HCT116 (cell line): ENCODE measurements at regions not wholly inside any gene's neighbourhood (a gene's known extent, or its start where the extent isn't known, plus 50 kb on each side); places are given as distances from the start of the nearest gene placed in this dataset.

Experiments used
- ATAC-seq: fragments of 200-7000 bp; cut with Tn5 transposase; 2 replicates; pipeline ENCODE4 v1.9.1; 2020; ENCODE audit warnings: mild to moderate bottlenecking, moderate library complexity
- BruUV-seq: library from RNA; stranded (reverse); fragments of 400-500 nt; replicated peaks from 2 replicates; lab custom pipeline; 2021; lab: Mats Ljungman, UMichigan
- CTCF ChIA-PET: fragments of 300-600 bp; sonication (Branson Sonifier 250); formaldehyde crosslinking; loops from one replicate; lab custom pipeline; 2021; ENCODE audit warnings: antibody characterized with exemption; lab: Charles Lee
- POLR2A ChIA-PET: fragments of 300-600, 350-600 bp; sonication (Branson Sonifier 250); formaldehyde crosslinking; loops from one replicate; lab custom pipeline; 2021; ENCODE audit warnings: antibody characterized with exemption; lab: Charles Lee
- RAD21 ChIA-PET, 2 experiments: fragments of 300-600 bp; sonication (Branson Sonifier 250); formaldehyde crosslinking; loops; one replicate each; lab custom pipeline; 2023; ENCODE audit warnings: low total read pairs in 2 of 2; ENCODE audit not compliant: uncharacterized antibody in 2 of 2, unreplicated experiment in 2 of 2, low non-redundant PET in 1 of 2; lab: Charles Lee
- DNase-seq: peaks from one replicate; pipeline ENCODE4 v3.0.0-alpha.2; 2010; ENCODE audit warnings: low read depth, low spot score
- H2AFZ ChIP-seq: fragments of 200-600 bp; shearing (Covaris generic), sonication (generic); 2 replicates; pipeline ENCODE4 v1.6.1; 2017; ENCODE audit warnings: low read depth, mixed run types, mixed read lengths, antibody characterized with exemption, low read length; ENCODE audit not compliant: poor library complexity, severe bottlenecking
- H3K27ac ChIP-seq: 2 replicates; pipeline ENCODE4 v1.5.1; 2012; ENCODE audit warnings: low read depth, low read length
- H3K27me3 ChIP-seq: fragments of 200-600 bp; sonication (generic); 2 replicates; pipeline ENCODE4 v1.6.1; 2016; ENCODE audit warnings: mixed run types, low read length, mixed read lengths; ENCODE audit not compliant: insufficient read depth
- H3K36me3 ChIP-seq, 2 experiments: fragments of 200-500 bp in 1 of 2; fragments of 200-600 bp in 1 of 2; sonication (Bioruptor generic) in 1 of 2; sonication (generic) in 1 of 2; 2 replicates each; pipeline versions ENCODE4 v1.5.1 to v1.6.1; 2014 to 2016; ENCODE audit warnings: low read length in 2 of 2, inconsistent platforms in 1 of 2, mixed read lengths in 1 of 2, mixed run types in 1 of 2; ENCODE audit not compliant: insufficient read depth in 2 of 2, control insufficient read depth in 1 of 2
- H3K4me1 ChIP-seq, 2 experiments: fragments of 200-600 bp in 1 of 2; sonication (generic) in 1 of 2; 2 replicates each; pipeline versions ENCODE4 v1.5.1 to v1.6.1; 2012 to 2017; ENCODE audit warnings: low read length in 2 of 2, inconsistent platforms in 1 of 2, mild to moderate bottlenecking in 1 of 2, mixed read lengths in 1 of 2, mixed run types in 1 of 2, moderate library complexity in 1 of 2; ENCODE audit not compliant: insufficient read depth in 2 of 2, control insufficient read depth in 1 of 2
- H3K4me2 ChIP-seq: fragments of 200-600 bp; sonication (generic); 2 replicates; pipeline ENCODE4 v1.6.1; 2017; ENCODE audit warnings: mixed run types, low read length, mixed read lengths
- H3K4me3 ChIP-seq, 2 experiments: fragments of 200-600 bp in 1 of 2; sonication (generic) in 1 of 2; replicated peaks in 1 of 2; 2 replicates each; pipeline ENCODE4 v1.5.1; 2011 to 2016; ENCODE audit warnings: low read length in 2 of 2, control low read depth in 1 of 2, low read depth in 1 of 2, mild to moderate bottlenecking in 1 of 2, mixed read lengths in 1 of 2, mixed run types in 1 of 2
- H3K79me2 ChIP-seq: fragments of 200-600 bp; sonication (generic); 2 replicates; pipeline ENCODE4 v1.6.1; 2017; ENCODE audit warnings: mild to moderate bottlenecking, mixed run types, low read length, moderate library complexity, mixed read lengths; ENCODE audit not compliant: insufficient read depth
- H3K9ac ChIP-seq: fragments of 200-600 bp; sonication (generic); 2 replicates; pipeline ENCODE4 v1.6.1; 2016; ENCODE audit warnings: low read length, mixed read lengths
- H3K9me2 ChIP-seq: fragments of 200-600 bp; sonication (generic), shearing (Covaris generic); 2 replicates; pipeline ENCODE4 v1.6.1; 2017; ENCODE audit warnings: mixed run types, mild to moderate bottlenecking, moderate library complexity; ENCODE audit not compliant: insufficient read depth
- H3K9me3 ChIP-seq, 2 experiments: fragments of 200-500 bp in 1 of 2; fragments of 200-600 bp in 1 of 2; sonication (Bioruptor generic) in 1 of 2; sonication (generic) in 1 of 2; 2 replicates each; pipeline ENCODE4 v1.6.1; 2014 to 2017; ENCODE audit warnings: low read length in 2 of 2, mixed read lengths in 2 of 2, inconsistent platforms in 1 of 2, low read depth in 1 of 2, mild to moderate bottlenecking in 1 of 2, mixed run types in 1 of 2, moderate library complexity in 1 of 2; ENCODE audit not compliant: control insufficient read depth in 1 of 2, insufficient read depth in 1 of 2
- H4K20me1 ChIP-seq: fragments of 200-600 bp; sonication (generic), shearing (Covaris generic); 2 replicates; pipeline ENCODE4 v1.6.1; 2017; ENCODE audit warnings: mixed run types, mild to moderate bottlenecking, moderate library complexity; ENCODE audit not compliant: insufficient read depth
- CBX3 ChIP-seq: IDR thresholded peaks from 2 replicates; pipeline ENCODE4 v1.6.1; 2012; ENCODE audit warnings: low read depth
- CEBPB ChIP-seq: IDR thresholded peaks from 2 replicates; pipeline ENCODE4 v1.6.1; 2012; ENCODE audit warnings: low read depth
- EGR1 ChIP-seq: IDR thresholded peaks from 2 replicates; pipeline ENCODE4 v1.6.1; 2012; ENCODE audit warnings: low read depth
- ELF1 ChIP-seq: IDR thresholded peaks from 2 replicates; pipeline ENCODE4 v1.6.1; 2012; ENCODE audit warnings: low read depth, borderline replicate concordance
- EZH2 ChIP-seq: fragments of 200-600 bp; sonication (generic); IDR thresholded peaks from 2 replicates; pipeline ENCODE4 v1.6.1; 2017; ENCODE audit warnings: antibody characterized with exemption, mixed run types
- EZH2phosphoT487 ChIP-seq: fragments of 200-600 bp; IDR thresholded peaks from 2 replicates; pipeline ENCODE4 v1.6.1; 2018; ENCODE audit warnings: antibody characterized with exemption, borderline replicate concordance
- FOSL1 ChIP-seq: IDR thresholded peaks from 2 replicates; pipeline ENCODE4 v1.6.1; 2012; ENCODE audit warnings: low read depth
- JUND ChIP-seq: IDR thresholded peaks from 2 replicates; pipeline ENCODE4 v1.6.1; 2012
- POLR2A ChIP-seq: IDR thresholded peaks from 2 replicates; pipeline ENCODE4 v1.7.0; 2011; ENCODE audit warnings: borderline replicate concordance; ENCODE audit not compliant: insufficient read depth, insufficient read length; ENCODE audit errors: extremely low read depth
- POLR2AphosphoS5 ChIP-seq: IDR thresholded peaks from 2 replicates; pipeline ENCODE4 v1.6.1; 2011; ENCODE audit warnings: mild to moderate bottlenecking, low read depth, low read length, moderate library complexity
- RAD21 ChIP-seq: IDR thresholded peaks from 2 replicates; pipeline ENCODE4 v1.6.1; 2012; ENCODE audit warnings: low read depth, mild to moderate bottlenecking
- SIN3A ChIP-seq: IDR thresholded peaks from 2 replicates; pipeline ENCODE4 v1.6.1; 2012; ENCODE audit warnings: low read depth
- SP1 ChIP-seq: IDR thresholded peaks from 2 replicates; pipeline ENCODE4 v1.6.1; 2012; ENCODE audit warnings: low read depth
- SRF ChIP-seq: IDR thresholded peaks from 2 replicates; pipeline ENCODE4 v1.6.1; 2012; ENCODE audit warnings: low read depth
- TCF7L2 ChIP-seq: IDR thresholded peaks from 2 replicates; pipeline ENCODE4 v1.7.0; 2011; ENCODE audit warnings: borderline replicate concordance, inconsistent platforms; ENCODE audit not compliant: insufficient read depth, insufficient read length; ENCODE audit errors: extremely low read depth
- YY1 ChIP-seq: IDR thresholded peaks from 2 replicates; pipeline ENCODE4 v1.6.1; 2011; ENCODE audit warnings: low read length, low read depth, moderate library complexity, mild to moderate bottlenecking; ENCODE audit not compliant: insufficient replicate concordance; ENCODE audit errors: extremely low read depth
- ZFX ChIP-seq: fragments of 450-650 bp; IDR thresholded peaks from 2 replicates; pipeline ENCODE4 v1.6.1; 2017
- ZNF274 ChIP-seq: fragments of 200-500 bp; sonication (Bioruptor generic); IDR thresholded peaks from 2 replicates; pipeline ENCODE4 v1.6.1; 2014; ENCODE audit warnings: mild to moderate bottlenecking, low read depth, low read length, inconsistent platforms
- intact Hi-C: fragments of 100-400 bp; cut with micrococcal nuclease; formaldehyde crosslinking; loops from 2 replicates; pipeline ENCODE4 v1.10.0; 2022
- TF ChIP-seq, protein P1 (sequence below), 3 experiments: fragments of 200-600 bp in 1 of 3; sonication (generic) in 1 of 3; IDR thresholded peaks in 2 of 3; conservative IDR thresholded peaks in 1 of 3; 2 replicates each; pipeline ENCODE4 v1.5.1; 2012 to 2017; ENCODE audit warnings: low read depth in 2 of 3, low read length in 2 of 3, antibody characterized with exemption in 1 of 3, borderline replicate concordance in 1 of 3, control low read depth in 1 of 3, mild to moderate bottlenecking in 1 of 3, mixed read lengths in 1 of 3, mixed run types in 1 of 3, moderate library complexity in 1 of 3; ENCODE audit not compliant: insufficient read depth in 1 of 3
- TF ChIP-seq, protein P2 (sequence below): IDR thresholded peaks from 2 replicates; pipeline ENCODE4 v1.6.1; 2012
- TF ChIP-seq, protein P3 (sequence below): IDR thresholded peaks from 2 replicates; pipeline ENCODE4 v1.6.1; 2012
- TF ChIP-seq, protein P4 (sequence below): IDR thresholded peaks from 2 replicates; pipeline ENCODE4 v1.6.1; 2011; ENCODE audit warnings: mild to moderate bottlenecking, low read length, moderate library complexity; ENCODE audit not compliant: insufficient replicate concordance; ENCODE audit errors: extremely low read depth

DNA sequence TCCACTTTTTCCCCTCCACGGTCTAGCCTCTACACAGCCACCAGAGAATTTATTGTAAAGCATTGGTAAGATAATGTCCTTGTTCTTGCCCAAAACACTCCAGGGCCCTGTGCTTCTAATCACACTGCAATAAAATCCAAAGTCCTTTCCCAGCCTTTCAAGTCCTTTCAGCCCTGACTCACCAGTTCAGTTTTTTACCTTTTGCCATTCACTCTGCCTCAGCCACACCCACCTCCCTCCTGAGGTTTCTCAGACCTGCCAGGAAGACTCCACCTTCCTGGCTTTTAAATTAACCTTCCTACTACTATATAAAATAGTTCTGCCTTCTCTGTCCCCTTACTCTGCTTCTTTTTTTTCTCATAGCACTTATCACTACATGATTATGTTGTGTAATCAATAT is 91.0 kb upstream of the ARHGAP32 start:
- peak overlapping the region; percentile 95 for H2AFZ ChIP-seq
- H3K36me3 ChIP-seq, result no peaks in the 10 kb centered on the region
- no peak overlapping the region for H3K9ac ChIP-seq
- H4K20me1 ChIP-seq, result no peaks in the 10 kb centered on the region
- no peaks in the 10 kb centered on the region for H3K9me3 ChIP-seq
- peaks cover 17 to 45% of the 10 kb centered on the region in 2 experiments for H3K4me1 ChIP-seq
- ChIA-PET RAD21 (interaction anchor here in 1 of 2 experiments (0.5 kb wide), 1 partner anchor 732 kb away, joined by 3 read pairs; no protein-coding TSS in a partner anchor), CTCF (no interaction called here), POLR2A (no interaction called here)
- peak overlapping the region in 1 of 2 experiments; percentile 12; a peak in 1 of 4 replicates for H3K4me3 ChIP-seq
- H3K27ac ChIP-seq, result no peak overlapping the region
- H3K9me2 ChIP-seq, result no peaks in the 10 kb centered on the region
- ATAC-seq (peak; percentile 35), DNase-seq (peak; percentile 55)
- H3K79me2 ChIP-seq, result peaks cover 4% of the 10 kb centered on the region
- H3K27me3 ChIP-seq, result no peaks in the 10 kb centered on the region
- intact Hi-C loops, result no loop called here
- H3K4me2 ChIP-seq, result peak overlapping the region; percentile 53
- no TSS peak for BruUV-seq
- TF ChIP-seq CEBPB (0 out of 2 replicates have a peak, but pooled peaks have one; percentile 22), CBX3 (no peak), POLR2A (no peak), YY1 (no peak), SIN3A (no peak), JUND (no peak; the same call in 1 of the 2 replicates), EZH2 (no peak), ELF1 (no peak), EZH2phosphoT487 (no peak), FOSL1 (peak; percentile 52; the same call in 1 of the 2 replicates), ZFX (no peak), POLR2AphosphoS5 (no peak), TCF7L2 (peak; percentile 29), ZNF274 (no peak), SP1 (peak; percentile 37; the same call in 1 of the 2 replicates), EGR1 (no peak), SRF (no peak), RAD21 (0 out of 2 replicates have a peak, but pooled peaks have one; percentile 15)
- TF ChIP-seq, protein P1, sequence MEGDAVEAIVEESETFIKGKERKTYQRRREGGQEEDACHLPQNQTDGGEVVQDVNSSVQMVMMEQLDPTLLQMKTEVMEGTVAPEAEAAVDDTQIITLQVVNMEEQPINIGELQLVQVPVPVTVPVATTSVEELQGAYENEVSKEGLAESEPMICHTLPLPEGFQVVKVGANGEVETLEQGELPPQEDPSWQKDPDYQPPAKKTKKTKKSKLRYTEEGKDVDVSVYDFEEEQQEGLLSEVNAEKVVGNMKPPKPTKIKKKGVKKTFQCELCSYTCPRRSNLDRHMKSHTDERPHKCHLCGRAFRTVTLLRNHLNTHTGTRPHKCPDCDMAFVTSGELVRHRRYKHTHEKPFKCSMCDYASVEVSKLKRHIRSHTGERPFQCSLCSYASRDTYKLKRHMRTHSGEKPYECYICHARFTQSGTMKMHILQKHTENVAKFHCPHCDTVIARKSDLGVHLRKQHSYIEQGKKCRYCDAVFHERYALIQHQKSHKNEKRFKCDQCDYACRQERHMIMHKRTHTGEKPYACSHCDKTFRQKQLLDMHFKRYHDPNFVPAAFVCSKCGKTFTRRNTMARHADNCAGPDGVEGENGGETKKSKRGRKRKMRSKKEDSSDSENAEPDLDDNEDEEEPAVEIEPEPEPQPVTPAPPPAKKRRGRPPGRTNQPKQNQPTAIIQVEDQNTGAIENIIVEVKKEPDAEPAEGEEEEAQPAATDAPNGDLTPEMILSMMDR (IDR thresholded peaks at IDR 0.05 in 2 of 3, conservative IDR thresholded peaks at IDR 0.05 in 1 of 3; ENCODE audit: borderline replicate concordance in 1 of 3, insufficient read depth in 1 of 3, low read depth in 2 of 3, low read length in 2 of 3), result no peak
- TF ChIP-seq, protein P2, sequence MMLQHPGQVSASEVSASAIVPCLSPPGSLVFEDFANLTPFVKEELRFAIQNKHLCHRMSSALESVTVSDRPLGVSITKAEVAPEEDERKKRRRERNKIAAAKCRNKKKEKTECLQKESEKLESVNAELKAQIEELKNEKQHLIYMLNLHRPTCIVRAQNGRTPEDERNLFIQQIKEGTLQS, result no peak
- TF ChIP-seq, protein P3, sequence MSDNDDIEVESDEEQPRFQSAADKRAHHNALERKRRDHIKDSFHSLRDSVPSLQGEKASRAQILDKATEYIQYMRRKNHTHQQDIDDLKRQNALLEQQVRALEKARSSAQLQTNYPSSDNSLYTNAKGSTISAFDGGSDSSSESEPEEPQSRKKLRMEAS, result no peak
- TF ChIP-seq, protein P4, sequence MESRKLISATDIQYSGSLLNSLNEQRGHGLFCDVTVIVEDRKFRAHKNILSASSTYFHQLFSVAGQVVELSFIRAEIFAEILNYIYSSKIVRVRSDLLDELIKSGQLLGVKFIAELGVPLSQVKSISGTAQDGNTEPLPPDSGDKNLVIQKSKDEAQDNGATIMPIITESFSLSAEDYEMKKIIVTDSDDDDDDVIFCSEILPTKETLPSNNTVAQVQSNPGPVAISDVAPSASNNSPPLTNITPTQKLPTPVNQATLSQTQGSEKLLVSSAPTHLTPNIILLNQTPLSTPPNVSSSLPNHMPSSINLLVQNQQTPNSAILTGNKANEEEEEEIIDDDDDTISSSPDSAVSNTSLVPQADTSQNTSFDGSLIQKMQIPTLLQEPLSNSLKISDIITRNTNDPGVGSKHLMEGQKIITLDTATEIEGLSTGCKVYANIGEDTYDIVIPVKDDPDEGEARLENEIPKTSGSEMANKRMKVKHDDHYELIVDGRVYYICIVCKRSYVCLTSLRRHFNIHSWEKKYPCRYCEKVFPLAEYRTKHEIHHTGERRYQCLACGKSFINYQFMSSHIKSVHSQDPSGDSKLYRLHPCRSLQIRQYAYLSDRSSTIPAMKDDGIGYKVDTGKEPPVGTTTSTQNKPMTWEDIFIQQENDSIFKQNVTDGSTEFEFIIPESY, result no peak
